CD8-positive, alpha-beta memory T cell (primary cell): ENCODE measurements at regions not wholly inside any gene's neighbourhood (a gene's known extent, or its start where the extent isn't known, plus 50 kb on each side); places are given as distances from the start of the nearest gene placed in this dataset.
"Not testable (repeated sequence)": the region's sequence is repeated elsewhere in the genome, so short reads cannot be mapped to it uniquely, and the experiment has no call there.

Source experiments
- CTCF ChIA-PET: fragments of 350-600 bp; sonication (Branson Sonifier 250); formaldehyde crosslinking; loops from one replicate; lab custom pipeline; 2021; ENCODE audit warnings: antibody characterized with exemption; lab: Charles Lee
- POLR2A ChIA-PET: fragments of 350-600 bp; sonication (Branson Sonifier 250); formaldehyde crosslinking; loops from one replicate; lab custom pipeline; 2021; ENCODE audit warnings: antibody characterized with exemption; lab: Charles Lee
- DNase-seq, 5 donors: peaks; one replicate each; pipeline versions ENCODE4 v3.0.0 to v3.0.0-alpha.2; 2020 to 2022; ENCODE audit warnings: mixed read lengths in 1 of 5
- H3K27ac ChIP-seq: one replicate; pipeline ENCODE4 v1.7.0; 2013; ENCODE audit warnings: low read depth, mild to moderate bottlenecking, low read length, moderate library complexity
- H3K27me3 ChIP-seq: 2 replicates; pipeline ENCODE4 v1.7.0; 2013; ENCODE audit warnings: low read length, mild to moderate bottlenecking; ENCODE audit not compliant: insufficient read depth, poor library complexity, severe bottlenecking
- H3K36me3 ChIP-seq: 2 replicates; pipeline ENCODE4 v1.7.0; 2013; ENCODE audit warnings: mild to moderate bottlenecking, low read length, moderate library complexity; ENCODE audit not compliant: insufficient read depth
- H3K4me1 ChIP-seq: 2 replicates; pipeline ENCODE4 v1.7.0; 2013; ENCODE audit warnings: mild to moderate bottlenecking, low read length, moderate library complexity; ENCODE audit not compliant: insufficient read depth
- H3K4me3 ChIP-seq: 2 replicates; pipeline ENCODE4 v1.7.0; 2013; ENCODE audit warnings: mild to moderate bottlenecking, low read length
- H3K9me3 ChIP-seq: 2 replicates; pipeline ENCODE4 v1.7.0; 2013; ENCODE audit warnings: mild to moderate bottlenecking, low read length
- H3K27ac Mint-ChIP-seq, 8 donors: one replicate each; pipeline ENCODE4 v1.8.0; 2020 to 2021; ENCODE audit warnings: mixed read lengths in 8 of 8, mild to moderate bottlenecking in 6 of 8, inconsistent platforms in 3 of 8, moderate library complexity in 3 of 8
- H3K27me3 Mint-ChIP-seq, 2 donors: one replicate each; pipeline ENCODE4 v1.8.0; 2020 to 2021; ENCODE audit warnings: mixed read lengths in 2 of 2, mild to moderate bottlenecking in 1 of 2, moderate library complexity in 1 of 2
- H3K36me3 Mint-ChIP-seq, 3 donors: one replicate each; pipeline ENCODE4 v1.8.0; 2020 to 2021; ENCODE audit warnings: mixed read lengths in 3 of 3, inconsistent platforms in 1 of 3, mild to moderate bottlenecking in 1 of 3
- H3K4me1 Mint-ChIP-seq, 3 donors: one replicate each; pipeline ENCODE4 v1.8.0; 2020 to 2021; ENCODE audit warnings: mixed read lengths in 3 of 3, inconsistent platforms in 1 of 3, mild to moderate bottlenecking in 1 of 3
- H3K4me3 Mint-ChIP-seq, 7 donors: one replicate each; pipeline ENCODE4 v1.8.0; 2020 to 2021; ENCODE audit warnings: mixed read lengths in 7 of 7, mild to moderate bottlenecking in 6 of 7, moderate library complexity in 4 of 7, inconsistent platforms in 2 of 7
- H3K9me3 Mint-ChIP-seq, 5 donors: one replicate each; pipeline ENCODE4 v1.8.0; 2020 to 2022; ENCODE audit warnings: mixed read lengths in 5 of 5, mild to moderate bottlenecking in 3 of 5, moderate library complexity in 2 of 5, inconsistent platforms in 1 of 5

GRCh38 chr5:125061726-125062125 is 315.3 kb upstream of the ZNF608 start:
- Mint-ChIP-seq H3K27me3 (peaks cover 0 to 1% of the 10 kb centered on the region in 2 donors), H3K4me3 (no peak overlapping the region), H3K36me3 (peaks cover 0 to 2% (median 0%) of the 10 kb centered on the region in 3 donors), H3K4me1 (no peaks in the 10 kb centered on the region), H3K27ac (no peak overlapping the region), H3K9me3 (peaks cover 0 to 7% (median 6%) of the 10 kb centered on the region in 5 donors)
- DNase-seq = no peak
- Histone ChIP-seq H3K27ac (no peak overlapping the region), H3K9me3 (no peaks in the 10 kb centered on the region), H3K36me3 (no peaks in the 10 kb centered on the region), H3K27me3 (no peaks in the 10 kb centered on the region), H3K4me3 (no peak overlapping the region), H3K4me1 (no peaks in the 10 kb centered on the region)
- CTCF ChIA-PET = no interaction called here
- POLR2A ChIA-PET = no interaction called here

- Mint-ChIP-seq H3K27me3 (peaks cover 0 to 1% of the 10 kb centered on the region in 2 donors), H3K4me1 (no peaks in the 10 kb centered on the region), H3K4me3 (no peak overlapping the region), H3K9me3 (peaks cover 4 to 20% (median 6%) of the 10 kb centered on the region in 5 donors), H3K27ac (no peak overlapping the region), H3K36me3 (no peaks in the 10 kb centered on the region)
- ChIA-PET CTCF (no interaction called here), POLR2A (no interaction called here)
- no peaks in the 10 kb centered on the region for H3K9me3 ChIP-seq
- H3K27ac ChIP-seq = no peak overlapping the region
- H3K4me3 ChIP-seq = no peak overlapping the region
- no peaks in the 10 kb centered on the region for H3K36me3 ChIP-seq
- no peak for DNase-seq
- no peaks in the 10 kb centered on the region for H3K27me3 ChIP-seq
- H3K4me1 ChIP-seq = no peaks in the 10 kb centered on the region
Observed at GRCh38 chr5:125064621-125065438, 318.4 kb upstream of the ZNF608 start.

DNA sequence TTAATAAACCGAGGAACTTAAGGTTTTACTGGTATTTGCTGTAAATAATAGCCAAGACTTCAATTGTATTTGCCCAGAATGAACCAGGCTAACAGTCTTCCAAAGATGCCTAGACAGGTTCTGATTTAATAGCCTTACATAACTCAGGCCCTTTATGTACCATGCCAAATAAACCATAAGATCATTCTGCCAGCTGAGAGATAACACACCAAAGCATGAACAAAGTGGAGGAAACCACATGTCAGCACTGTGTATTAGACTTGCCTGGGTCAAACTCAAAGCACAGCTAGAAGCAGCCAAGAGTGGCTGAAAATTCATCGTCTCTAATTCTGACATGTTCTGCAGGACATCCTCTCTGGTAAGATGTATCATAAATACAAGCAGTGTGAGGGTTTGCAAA is 319.3 kb upstream of the ZNF608 start:
- no peaks in the 10 kb centered on the region for H3K9me3 ChIP-seq
- no peak for DNase-seq
- Mint-ChIP-seq H3K27ac (no peak overlapping the region), H3K4me3 (no peak overlapping the region), H3K4me1 (no peaks in the 10 kb centered on the region), H3K36me3 (no peaks in the 10 kb centered on the region), H3K9me3 (peaks cover 4 to 25% (median 6%) of the 10 kb centered on the region in 5 donors), H3K27me3 (peaks cover 0 to 1% of the 10 kb centered on the region in 2 donors)
- H3K36me3 ChIP-seq = no peaks in the 10 kb centered on the region
- CTCF ChIA-PET = no interaction called here
- no peaks in the 10 kb centered on the region for H3K27me3 ChIP-seq
- H3K4me3 ChIP-seq = no peak overlapping the region
- no peak overlapping the region for H3K27ac ChIP-seq
- H3K4me1 ChIP-seq = no peaks in the 10 kb centered on the region
- POLR2A ChIA-PET = no interaction called here

DNA sequence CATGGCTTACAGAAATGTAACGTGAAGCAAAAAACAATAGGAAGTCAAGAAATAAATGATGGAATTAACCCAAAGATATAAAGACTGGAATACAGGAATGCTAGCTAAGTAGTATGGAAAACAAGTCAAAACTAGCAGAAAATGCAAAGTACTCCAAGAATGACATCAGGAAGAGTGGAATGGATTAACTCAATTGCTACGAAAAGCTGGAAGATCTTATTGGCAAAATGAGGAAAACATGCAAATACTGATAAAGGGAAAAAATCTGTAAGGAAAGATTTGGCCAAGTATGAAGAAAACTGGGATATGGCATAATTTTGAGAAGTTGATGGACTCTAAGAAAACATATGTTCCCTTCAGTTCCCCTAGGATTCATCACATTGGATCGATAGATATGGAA is 324.5 kb upstream of the ZNF608 start:
- Mint-ChIP-seq H3K4me3 (no peak overlapping the region), H3K27me3 (no peaks in the 10 kb centered on the region), H3K36me3 (no peaks in the 10 kb centered on the region), H3K27ac (no peak overlapping the region), H3K4me1 (no peaks in the 10 kb centered on the region), H3K9me3 (peaks cover 9 to 48% (median 22%) of the 10 kb centered on the region in 5 donors)
- Histone ChIP-seq H3K27ac (no peak overlapping the region), H3K4me1 (no peaks in the 10 kb centered on the region), H3K9me3 (no peaks in the 10 kb centered on the region), H3K27me3 (no peaks in the 10 kb centered on the region), H3K4me3 (no peak overlapping the region), H3K36me3 (no peaks in the 10 kb centered on the region)
- no peak for DNase-seq
- CTCF ChIA-PET = no interaction called here
- POLR2A ChIA-PET = no interaction called here

GRCh38 chr5:125073090-125073489 is 326.7 kb upstream of the ZNF608 start:
- H3K4me1 Mint-ChIP-seq = no peaks in the 10 kb centered on the region
- CTCF ChIA-PET = no interaction called here
- no peak overlapping the region for H3K27ac Mint-ChIP-seq
- H3K9me3 ChIP-seq = no peaks in the 10 kb centered on the region
- no peak overlapping the region for H3K4me3 Mint-ChIP-seq
- H3K4me3 ChIP-seq = no peak overlapping the region
- no peaks in the 10 kb centered on the region for H3K36me3 Mint-ChIP-seq
- no peaks in the 10 kb centered on the region for H3K36me3 ChIP-seq
- peaks cover 9 to 50% (median 18%) of the 10 kb centered on the region in 5 donors for H3K9me3 Mint-ChIP-seq
- no peak overlapping the region for H3K27ac ChIP-seq
- POLR2A ChIA-PET = no interaction called here
- no peaks in the 10 kb centered on the region for H3K27me3 ChIP-seq
- H3K4me1 ChIP-seq = no peaks in the 10 kb centered on the region
- DNase-seq = no peak
- H3K27me3 Mint-ChIP-seq = no peaks in the 10 kb centered on the region

GRCh38 chr5:125075567-125075966 is 329.1 kb upstream of the ZNF608 start:
- H3K36me3 Mint-ChIP-seq = no peaks in the 10 kb centered on the region
- Histone ChIP-seq H3K36me3 (no peaks in the 10 kb centered on the region), H3K4me1 (no peaks in the 10 kb centered on the region), H3K27ac (no peak overlapping the region), H3K27me3 (no peaks in the 10 kb centered on the region), H3K4me3 (no peak overlapping the region), H3K9me3 (no peaks in the 10 kb centered on the region)
- CTCF ChIA-PET = no interaction called here
- DNase-seq = no peak
- no peaks in the 10 kb centered on the region for H3K27me3 Mint-ChIP-seq
- H3K4me3 Mint-ChIP-seq = no peak overlapping the region
- H3K9me3 Mint-ChIP-seq = peaks cover 3 to 36% (median 18%) of the 10 kb centered on the region in 5 donors
- no peaks in the 10 kb centered on the region for H3K4me1 Mint-ChIP-seq
- POLR2A ChIA-PET = no interaction called here
- no peak overlapping the region for H3K27ac Mint-ChIP-seq

- H3K27me3 Mint-ChIP-seq, POLR2A ChIA-PET, DNase-seq, H3K4me3 ChIP-seq, H3K36me3 Mint-ChIP-seq, CTCF ChIA-PET, H3K36me3 ChIP-seq, H3K9me3 ChIP-seq, H3K27me3 ChIP-seq, H3K4me1 ChIP-seq, H3K27ac ChIP-seq, H3K4me1 Mint-ChIP-seq, H3K4me3 Mint-ChIP-seq: not testable (repeated sequence)
- Mint-ChIP-seq H3K27ac (peak overlapping the region in 1 of 8 donors; percentile 48), H3K9me3 (peaks cover 0 to 14% (median 5%) of the 10 kb centered on the region in 5 donors)
Observed at GRCh38 chr5:125079028-125079427, 332.6 kb upstream of the ZNF608 start.

DNA sequence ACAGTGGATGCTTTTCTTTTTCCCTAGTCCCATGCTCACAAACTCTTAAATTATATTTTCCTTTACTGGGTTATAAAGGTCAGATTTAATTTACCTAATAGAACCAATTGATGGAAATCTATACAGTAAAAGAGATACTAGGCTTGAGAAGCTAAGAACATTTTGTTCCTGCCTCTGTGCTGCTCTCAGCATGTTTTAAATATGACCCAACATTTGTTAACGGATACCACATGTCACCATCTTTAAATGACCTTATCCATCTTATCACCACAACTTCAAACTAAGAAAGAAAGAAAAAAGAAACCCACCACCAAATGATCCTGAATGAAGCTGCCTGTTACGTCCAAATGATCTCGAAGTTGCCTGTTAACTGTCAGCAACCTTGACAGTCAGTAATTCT is 334.7 kb upstream of the ZNF608 start:
- ChIA-PET POLR2A (no interaction called here), CTCF (no interaction called here)
- Mint-ChIP-seq H3K36me3 (no peaks in the 10 kb centered on the region), H3K4me1 (no peaks in the 10 kb centered on the region), H3K4me3 (no peak overlapping the region), H3K9me3 (peaks cover 2 to 18% (median 8%) of the 10 kb centered on the region in 5 donors), H3K27ac (no peak overlapping the region), H3K27me3 (no peaks in the 10 kb centered on the region)
- no peaks in the 10 kb centered on the region for H3K4me1 ChIP-seq
- no peaks in the 10 kb centered on the region for H3K9me3 ChIP-seq
- H3K4me3 ChIP-seq = no peak overlapping the region
- no peaks in the 10 kb centered on the region for H3K27me3 ChIP-seq
- no peaks in the 10 kb centered on the region for H3K36me3 ChIP-seq
- no peak for DNase-seq
- no peak overlapping the region for H3K27ac ChIP-seq
